PC-9 (cell line): ENCODE measurements at regions not wholly inside any gene's neighbourhood (a gene's known extent, or its start where the extent isn't known, plus 50 kb on each side); places are given as distances from the start of the nearest gene placed in this dataset.

ENCODE experiments used
- CTCF ChIP-seq: fragments of 200-600 bp; sonication (generic); conservative IDR thresholded peaks from 2 replicates; pipeline ENCODE4 v1.6.1; 2017; ENCODE audit warnings: mixed run types, antibody characterized with exemption, mild to moderate bottlenecking, moderate library complexity
- EZH2 ChIP-seq: fragments of 200-600 bp; sonication (generic); IDR thresholded peaks from 2 replicates; pipeline ENCODE4 v1.8.0; 2017; ENCODE audit warnings: antibody characterized with exemption, low read depth

- TF ChIP-seq CTCF: no peak
- no peak for TF ChIP-seq EZH2
These were observed 279.4 kb downstream of the TMA16 start for GRCh38 chr4:163773940-163774339.
